ENCODE measurements at regions not wholly inside any gene's neighbourhood (a gene's known extent, or its start where the extent isn't known, plus 50 kb on each side); places are given as distances from the start of the nearest gene placed in this dataset.

- TF ChIP-seq, protein P1, sequence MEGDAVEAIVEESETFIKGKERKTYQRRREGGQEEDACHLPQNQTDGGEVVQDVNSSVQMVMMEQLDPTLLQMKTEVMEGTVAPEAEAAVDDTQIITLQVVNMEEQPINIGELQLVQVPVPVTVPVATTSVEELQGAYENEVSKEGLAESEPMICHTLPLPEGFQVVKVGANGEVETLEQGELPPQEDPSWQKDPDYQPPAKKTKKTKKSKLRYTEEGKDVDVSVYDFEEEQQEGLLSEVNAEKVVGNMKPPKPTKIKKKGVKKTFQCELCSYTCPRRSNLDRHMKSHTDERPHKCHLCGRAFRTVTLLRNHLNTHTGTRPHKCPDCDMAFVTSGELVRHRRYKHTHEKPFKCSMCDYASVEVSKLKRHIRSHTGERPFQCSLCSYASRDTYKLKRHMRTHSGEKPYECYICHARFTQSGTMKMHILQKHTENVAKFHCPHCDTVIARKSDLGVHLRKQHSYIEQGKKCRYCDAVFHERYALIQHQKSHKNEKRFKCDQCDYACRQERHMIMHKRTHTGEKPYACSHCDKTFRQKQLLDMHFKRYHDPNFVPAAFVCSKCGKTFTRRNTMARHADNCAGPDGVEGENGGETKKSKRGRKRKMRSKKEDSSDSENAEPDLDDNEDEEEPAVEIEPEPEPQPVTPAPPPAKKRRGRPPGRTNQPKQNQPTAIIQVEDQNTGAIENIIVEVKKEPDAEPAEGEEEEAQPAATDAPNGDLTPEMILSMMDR (IDR thresholded peaks at IDR 0.05 in 8 of 11, conservative IDR thresholded peaks at IDR 0.05 in 3 of 11), result no peak
- TF ChIP-seq POLR2A (IDR thresholded peaks at IDR 0.05) (no peak), POLR2AphosphoS5 (IDR thresholded peaks at IDR 0.05) (no peak)
Observed at GRCh38 chr6:74609871-74610270, 596.0 kb downstream of the COL12A1 start.
